K562 (cell line): ENCODE measurements at regions not wholly inside any gene's neighbourhood (a gene's known extent, or its start where the extent isn't known, plus 50 kb on each side); places are given as distances from the start of the nearest gene placed in this dataset.
A peak's percentile ranks its signal among the peaks of the same experiment; 100 is the strongest.

Experiments
- ATAC-seq: fragments of 200-7000 bp; cut with Tn5 transposase; 3 replicates; pipeline ENCODE4 v1.9.1; 2020; ENCODE audit warnings: moderate library complexity
- BruUV-seq: library from RNA; stranded (reverse); fragments of 400-500 nt; replicated peaks from 2 replicates; lab custom pipeline; 2021; lab: Mats Ljungman, UMichigan
- CTCF ChIA-PET: fragments of 300-600 bp; formaldehyde crosslinking; extraction: SDS; loops from one replicate; lab custom pipeline; 2021; ENCODE audit warnings: low intra/inter-chr PET ratio; lab: Yijun Ruan, JAX
- POLR2A ChIA-PET: fragments of 300-600, 350-650 bp; sonication (Branson Sonifier 250); formaldehyde crosslinking; extraction: SDS; loops from one replicate; lab custom pipeline; 2021; ENCODE audit warnings: antibody characterized with exemption, inconsistent platforms; lab: Yijun Ruan, JAX
- DNase-seq, 4 experiments: peaks; one replicate each; pipeline versions ENCODE4 v3.0.0 to v3.0.0-alpha.2; 2011 to 2018; ENCODE audit warnings: low spot score in 3 of 4, mixed read lengths in 3 of 4; ENCODE audit errors: extremely low read depth in 1 of 4
- FAIRE-seq: peaks from 2 replicates; lab custom pipeline; 2011; peaks lifted over from hg19 to GRCh38; lab: Jason Lieb, UNC
- H2AFZ ChIP-seq: 2 replicates; pipeline ENCODE4 v1.6.0; 2011; ENCODE audit warnings: low read depth, low read length, control low read depth, inconsistent platforms
- H3K27ac ChIP-seq: fragments of 200-600 bp; 3 replicates; pipeline ENCODE4 v1.8.0; 2011; ENCODE audit warnings: low read depth, mild to moderate bottlenecking, control low read depth, inconsistent platforms, low read length, moderate library complexity, mixed read lengths; ENCODE audit errors: extremely low read depth
- H3K27me3 ChIP-seq, 2 experiments: fragments of 300-600 bp in 1 of 2; 2 replicates in 1 of 2; 3 replicates in 1 of 2; pipeline versions ENCODE4 v1.6.0 to v1.8.0; 2011; ENCODE audit warnings: inconsistent platforms in 2 of 2, low read length in 2 of 2, mild to moderate bottlenecking in 1 of 2, mixed read lengths in 1 of 2, moderate library complexity in 1 of 2; ENCODE audit not compliant: control insufficient read depth in 2 of 2, insufficient read depth in 2 of 2
- H3K36me3 ChIP-seq: fragments of 300-600 bp; 3 replicates; pipeline ENCODE4 v1.8.0; 2011; ENCODE audit warnings: mild to moderate bottlenecking, low read length, inconsistent platforms; ENCODE audit not compliant: control insufficient read depth, insufficient read depth
- H3K4me1 ChIP-seq, 2 experiments: fragments of 200-600 bp in 1 of 2; replicated peaks in 1 of 2; 2 replicates in 1 of 2; 3 replicates in 1 of 2; pipeline versions ENCODE4 v1.5.1 to v1.8.0; 2011; ENCODE audit warnings: inconsistent platforms in 2 of 2, low read length in 2 of 2, mild to moderate bottlenecking in 1 of 2, mixed read lengths in 1 of 2, moderate library complexity in 1 of 2; ENCODE audit not compliant: control insufficient read depth in 2 of 2, insufficient read depth in 2 of 2
- H3K4me2 ChIP-seq: 2 replicates; pipeline ENCODE4 v1.6.1; 2011; ENCODE audit warnings: low read length, control low read depth, inconsistent platforms, mixed read lengths; ENCODE audit not compliant: insufficient read depth
- H3K4me3 ChIP-seq: fragments of 200-600 bp; sonication (generic), shearing (Covaris generic); 2 replicates; pipeline ENCODE4 v1.5.1; 2016; ENCODE audit warnings: control low read depth, inconsistent platforms
- H3K79me2 ChIP-seq: fragments of 200-600 bp; 3 replicates; pipeline ENCODE4 v1.8.0; 2011; ENCODE audit warnings: low read length, inconsistent platforms; ENCODE audit not compliant: control insufficient read depth, insufficient read depth
- H3K9ac ChIP-seq, 2 experiments: 2 replicates each; pipeline versions ENCODE4 v1.6.0 to v1.6.1; 2011; ENCODE audit warnings: low read depth in 2 of 2, low read length in 2 of 2, control low read depth in 1 of 2, inconsistent platforms in 1 of 2, mild to moderate bottlenecking in 1 of 2, mixed read lengths in 1 of 2; ENCODE audit not compliant: insufficient read depth in 1 of 2
- H3K9me1 ChIP-seq: one replicate; pipeline ENCODE4 v1.6.0; 2011; ENCODE audit warnings: inconsistent platforms, mild to moderate bottlenecking, low read length, moderate library complexity; ENCODE audit not compliant: control insufficient read depth, insufficient read depth
- H3K9me3 ChIP-seq: replicated peaks from 2 replicates; pipeline ENCODE4 v1.5.1; 2011; ENCODE audit warnings: low read depth, low read length, inconsistent platforms; ENCODE audit not compliant: control insufficient read depth, insufficient read depth
- H4K20me1 ChIP-seq: replicated peaks from 2 replicates; pipeline ENCODE4 v1.6.1; 2011; ENCODE audit warnings: low read length, inconsistent platforms, mixed read lengths; ENCODE audit not compliant: control insufficient read depth, insufficient read depth
- CTCF ChIP-seq, 3 experiments: IDR thresholded peaks in 2 of 3; conservative IDR thresholded peaks in 1 of 3; 2 replicates each; pipeline ENCODE4 v1.5.1; 2011 to 2012; ENCODE audit warnings: low read length in 3 of 3, mild to moderate bottlenecking in 3 of 3, control low read depth in 2 of 3, improper control_type of control experiment in 1 of 3, inconsistent platforms in 1 of 3, low read depth in 1 of 3, mixed read lengths in 1 of 3, moderate library complexity in 1 of 3; ENCODE audit not compliant: insufficient read depth in 2 of 3
- HCFC1 ChIP-seq: IDR thresholded peaks from 2 replicates; pipeline ENCODE4 v1.6.1; 2012; ENCODE audit warnings: low read depth, low read length, improper control_type of control experiment
- NCOR1 ChIP-seq: fragments of 450-650 bp; IDR thresholded peaks from 2 replicates; pipeline ENCODE4 v1.6.1; 2016; ENCODE audit warnings: mild to moderate bottlenecking, moderate library complexity
- SRSF3 ChIP-seq: fragments of 200-400 bp; formaldehyde crosslinking; IDR thresholded peaks from 2 replicates; pipeline ENCODE4 v1.6.1; 2016; ENCODE audit warnings: mild to moderate bottlenecking, low read length, moderate library complexity; ENCODE audit not compliant: insufficient read depth
- STAG1 ChIP-seq: sonication (generic); formaldehyde crosslinking; IDR thresholded peaks from 2 replicates; pipeline ENCODE4 v1.5.0; 2020; ENCODE audit warnings: missing genetic modification reagents, borderline replicate concordance
- TRIM28 ChIP-seq: fragments of 450-650 bp; IDR thresholded peaks from 2 replicates; pipeline ENCODE4 v1.6.1; 2017
- ZFP91 ChIP-seq: sonication (generic); formaldehyde crosslinking; IDR thresholded peaks from 2 replicates; pipeline ENCODE4 v1.8.0; 2022; ENCODE audit warnings: mild to moderate bottlenecking, missing genetic modification reagents
- ZNF316 ChIP-seq: fragments of 450-650 bp; IDR thresholded peaks from 2 replicates; pipeline ENCODE4 v1.6.1; 2016
- WGBS: fragments of 100-300 bp; shearing (Covaris generic); methylation state at CpG from one replicate; pipeline ENCODE4 v1.1.6; 2016; ENCODE audit warnings: low coverage, mixed read lengths; ENCODE audit not compliant: insufficient coverage; ENCODE audit errors: missing lambda C conversion rate; 5-methylcytosine and 5-hydroxymethylcytosine counted together
- in situ Hi-C: fragments of 300-500 bp; cut with MboI; formaldehyde crosslinking; loops from 4 replicates; pipeline ENCODE4 v1.15.0; 2018; ENCODE audit warnings: inconsistent platforms, mixed read lengths
- intact Hi-C: fragments of 100-400 bp; cut with micrococcal nuclease; formaldehyde crosslinking; loops from 2 replicates; pipeline ENCODE4 v1.14.2; 2022

- no peaks in the 10 kb centered on the region for H3K79me2 ChIP-seq
- POLR2A ChIA-PET = no interaction called here
- no peak for DNase-seq
- H3K27ac ChIP-seq = no peak overlapping the region
- ATAC-seq = no peak
- H4K20me1 ChIP-seq = no peaks in the 10 kb centered on the region
- BruUV-seq = no TSS peak
- H3K9ac ChIP-seq = no peak overlapping the region
- intact Hi-C loops = no loop called here
- no peak overlapping the region for H3K4me2 ChIP-seq
- H3K4me3 ChIP-seq = no peak overlapping the region
- no peaks in the 10 kb centered on the region for H3K9me1 ChIP-seq
- no peaks in the 10 kb centered on the region for H3K4me1 ChIP-seq
- H3K9me3 ChIP-seq = 0 out of 2 replicates have a peak, but pooled peaks cover 2% of the 10 kb centered on the region
- peak; percentile 41; the same call in 1 of the 2 replicates for TF ChIP-seq ZNF316
- no peak for TF ChIP-seq CTCF (IDR thresholded peaks at IDR 0.05 in 2 of 3, conservative IDR thresholded peaks at IDR 0.05 in 1 of 3; ENCODE audit: insufficient read depth in 2 of 3, low read depth in 1 of 3, low read length in 3 of 3)
- CTCF ChIA-PET = no interaction called here
- FAIRE-seq = no peak
- 0% methylated on average over 1 of the region's 1 CpG for WGBS
- H2AFZ ChIP-seq = no peak overlapping the region
- no peaks in the 10 kb centered on the region for H3K27me3 ChIP-seq
- no peaks in the 10 kb centered on the region for H3K36me3 ChIP-seq
- in situ Hi-C loops = no loop called here
Measured at GRCh38 chr1:187228790-187229189, 400.0 kb downstream of the PLA2G4A start.

GRCh38 chr1:187229496-187229895, 400.7 kb downstream of the PLA2G4A start:
- intact Hi-C loops = no loop called here
- Histone ChIP-seq H3K9ac (no peak overlapping the region), H3K4me1 (no peaks in the 10 kb centered on the region), H3K4me3 (no peak overlapping the region), H3K27ac (no peak overlapping the region), H3K9me3 (0 out of 2 replicates have a peak, but pooled peaks cover 2% of the 10 kb centered on the region), H3K4me2 (no peak overlapping the region), H2AFZ (no peak overlapping the region), H3K9me1 (no peaks in the 10 kb centered on the region), H3K27me3 (no peaks in the 10 kb centered on the region), H3K36me3 (no peaks in the 10 kb centered on the region), H4K20me1 (no peaks in the 10 kb centered on the region), H3K79me2 (no peaks in the 10 kb centered on the region)
- BruUV-seq = no TSS peak
- CTCF ChIA-PET = no interaction called here
- no peak for TF ChIP-seq TRIM28
- TF ChIP-seq HCFC1 = no peak
- TF ChIP-seq SRSF3 = no peak
- no peak for TF ChIP-seq ZFP91 (CRISPR knock-in tag)
- TF ChIP-seq NCOR1 = no peak
- no peak for TF ChIP-seq STAG1 (CRISPR knock-in tag)
- FAIRE-seq (no peak), ATAC-seq (no peak), DNase-seq (no peak)
- in situ Hi-C loops = no loop called here
- POLR2A ChIA-PET = no interaction called here
